H4 (cell line): ENCODE measurements at regions not wholly inside any gene's neighbourhood (a gene's known extent, or its start where the extent isn't known, plus 50 kb on each side); places are given as distances from the start of the nearest gene placed in this dataset.

ENCODE experiments used
- DNase-seq: peaks from one replicate; pipeline ENCODE4 v3.0.0-alpha.2; 2015; ENCODE audit warnings: low spot score

DNA sequence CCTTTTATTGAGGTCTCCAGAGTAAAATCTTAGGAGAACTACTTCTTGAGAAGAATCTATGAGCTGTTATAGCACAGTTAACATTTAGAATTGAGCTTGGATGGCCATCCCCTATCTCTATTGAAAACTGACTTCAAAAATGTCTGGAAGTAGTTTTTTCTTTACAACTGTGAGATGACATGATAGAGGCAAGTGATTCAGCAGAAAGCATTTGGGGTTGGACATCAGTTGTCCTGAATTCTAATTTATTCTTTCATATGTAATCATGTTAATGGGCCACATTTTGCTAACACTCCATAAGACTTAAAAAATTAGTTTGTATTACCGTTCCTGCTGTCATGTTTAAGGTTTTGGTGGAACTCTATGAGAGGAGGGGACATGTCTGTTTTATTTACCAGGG, 237.0 kb upstream of the SLC14A2 start:
- DNase-seq = no peak

- no peak for DNase-seq
Measured at GRCh38 chr18:45378933-45379332, 236.3 kb upstream of the SLC14A2 start.

GRCh38 chr18:45379903-45380302, 235.4 kb upstream of the SLC14A2 start:
- DNase-seq = no peak

GRCh38 chr18:45381282-45381681, 234.0 kb upstream of the SLC14A2 start:
- no peak for DNase-seq

DNA sequence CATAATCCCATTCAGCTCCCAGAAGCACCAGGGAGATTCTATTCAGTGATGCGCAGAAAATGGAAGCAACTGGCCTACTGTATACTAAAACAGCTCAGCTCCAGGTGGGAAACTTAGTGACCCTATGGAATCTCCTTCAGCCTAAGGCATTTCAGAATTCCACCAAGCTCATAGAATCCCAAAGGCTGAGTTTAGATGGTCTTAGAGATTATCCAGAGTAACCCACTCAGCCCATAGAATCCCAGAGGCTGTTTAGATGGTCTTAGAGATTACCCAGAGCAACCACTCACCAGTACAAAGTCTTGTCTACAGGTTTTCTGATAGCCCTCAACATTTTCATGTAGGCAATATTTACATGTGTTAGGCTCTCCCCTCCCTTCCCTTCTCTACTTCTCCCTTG, 232.0 kb upstream of the SLC14A2 start:
- DNase-seq = no peak

- DNase-seq = peak; percentile 66
Measured at GRCh38 chr18:45384137-45384961, 230.9 kb upstream of the SLC14A2 start.

DNA sequence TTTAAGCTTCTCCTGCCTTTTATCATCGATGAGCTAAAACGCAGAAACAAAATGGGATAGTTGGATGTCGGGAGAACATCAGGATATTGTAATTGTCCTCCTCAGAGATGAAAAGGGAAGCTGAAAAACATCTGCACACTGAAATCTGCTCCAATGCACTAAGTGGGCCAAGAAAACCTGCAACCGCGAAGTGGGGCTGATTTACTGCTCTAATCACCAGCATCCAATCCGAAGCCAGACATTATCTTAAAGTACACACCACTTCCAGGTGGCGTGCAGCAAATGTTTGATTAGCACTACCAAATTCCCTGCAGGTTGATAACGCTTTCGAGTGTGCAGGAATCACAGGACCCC, 230.3 kb upstream of the SLC14A2 start:
- DNase-seq = no peak

DNA sequence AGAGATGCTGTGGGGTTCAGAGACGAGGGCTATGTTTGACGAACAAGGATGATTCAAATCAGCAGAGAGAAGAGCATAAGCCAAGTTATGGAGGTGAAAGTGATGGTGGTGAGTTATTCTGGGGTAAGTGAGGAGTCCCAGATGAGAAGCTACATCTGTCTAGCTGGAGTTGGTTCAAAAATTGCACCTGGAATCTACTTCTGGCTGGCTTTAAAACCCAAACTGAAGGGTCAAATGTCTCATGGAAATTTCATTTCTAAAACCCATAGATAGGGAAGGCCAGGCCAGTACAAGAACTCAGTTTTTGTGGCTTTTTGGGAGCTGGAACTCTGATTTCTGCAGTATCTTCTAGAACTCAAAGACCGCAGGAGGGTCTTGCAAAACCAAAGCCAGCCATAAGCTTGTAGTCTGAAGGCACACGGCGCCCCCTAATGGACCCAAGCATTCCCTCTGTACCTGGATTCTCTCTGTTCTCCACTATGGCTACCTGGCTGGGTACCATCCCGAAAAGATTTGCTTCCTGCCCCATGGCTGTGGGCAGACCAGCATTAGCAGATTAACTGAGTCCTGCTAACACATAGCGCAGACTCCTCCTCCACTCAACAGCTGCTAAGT, 229.1 kb upstream of the SLC14A2 start:
- DNase-seq = peak; percentile 48

DNA sequence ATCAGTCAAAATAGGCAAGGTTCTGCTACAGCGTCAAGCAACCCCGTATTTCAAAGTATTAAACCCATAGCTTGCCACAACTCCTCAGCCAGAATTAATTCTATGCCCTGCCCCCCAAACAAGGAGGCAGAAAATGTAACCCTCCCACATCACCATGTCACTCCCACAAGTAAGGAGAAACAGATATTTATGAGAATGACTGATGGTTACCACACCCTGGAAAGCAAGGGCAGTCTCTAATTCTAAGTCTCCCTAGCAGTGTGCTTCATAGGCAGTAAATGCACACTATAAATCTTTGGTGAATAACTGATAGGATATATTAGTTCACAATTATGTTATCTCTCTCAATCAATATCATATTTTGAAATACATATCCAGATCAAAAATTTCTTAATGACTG, 228.0 kb upstream of the SLC14A2 start:
- DNase-seq = no peak

- DNase-seq = peak; percentile 95
Measured at GRCh38 chr18:45398448-45398847, 216.8 kb upstream of the SLC14A2 start.

GRCh38 chr18:45399146-45399545, 216.1 kb upstream of the SLC14A2 start:
- peak; percentile 12 for DNase-seq

DNA sequence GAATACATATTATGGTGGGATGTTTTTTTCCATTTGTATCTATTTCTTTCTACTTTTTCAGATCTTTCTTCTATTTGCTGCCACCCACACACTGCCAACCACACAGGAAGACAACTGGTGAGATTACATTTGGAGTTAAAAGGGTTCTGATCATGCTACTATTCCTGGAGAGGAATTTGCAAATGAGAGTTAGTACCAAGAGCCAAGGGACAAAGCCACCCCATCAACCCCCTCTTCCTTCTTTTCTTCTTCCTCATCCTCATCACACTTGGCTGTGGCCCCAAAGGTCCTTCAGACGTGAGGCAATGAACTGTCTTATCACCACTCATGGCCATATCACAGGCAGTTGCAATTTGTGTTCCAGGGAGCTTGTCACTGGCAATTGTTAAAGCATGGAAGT, 215.6 kb upstream of the SLC14A2 start:
- DNase-seq = no peak

DNA sequence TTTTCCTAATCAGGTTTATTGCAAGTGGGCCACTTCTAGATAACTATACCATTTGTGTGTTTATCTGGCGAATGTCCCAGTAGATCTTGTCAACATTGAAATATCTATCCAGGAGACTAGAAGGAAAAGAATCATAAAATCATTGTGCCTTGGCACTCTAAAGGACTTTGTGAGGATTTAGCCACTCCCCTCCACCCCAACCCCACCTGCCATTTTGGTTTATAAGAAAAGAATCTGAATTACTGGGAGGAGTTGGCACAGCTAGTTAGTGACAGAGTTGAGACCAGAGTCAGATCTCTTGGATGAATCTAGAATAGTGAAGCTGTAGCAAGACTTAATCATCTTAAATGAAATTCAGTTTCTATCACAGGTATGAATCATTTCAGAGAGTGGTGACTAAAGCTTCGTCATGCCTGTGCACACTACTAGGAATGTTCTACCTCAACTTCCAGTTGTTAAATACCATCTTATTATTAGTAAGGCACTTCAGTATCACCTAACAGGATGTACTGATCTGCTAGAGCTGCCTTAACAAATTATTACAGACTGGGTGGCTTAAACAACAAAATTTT, 212.7 kb upstream of the SLC14A2 start:
- no peak for DNase-seq

GRCh38 chr18:45403341-45404049, 211.8 kb upstream of the SLC14A2 start:
- DNase-seq = no peak

- DNase-seq = no peak
Measured at GRCh38 chr18:45408218-45408617, 207.1 kb upstream of the SLC14A2 start.

GRCh38 chr18:45409971-45410370, 205.3 kb upstream of the SLC14A2 start:
- DNase-seq = no peak

DNA sequence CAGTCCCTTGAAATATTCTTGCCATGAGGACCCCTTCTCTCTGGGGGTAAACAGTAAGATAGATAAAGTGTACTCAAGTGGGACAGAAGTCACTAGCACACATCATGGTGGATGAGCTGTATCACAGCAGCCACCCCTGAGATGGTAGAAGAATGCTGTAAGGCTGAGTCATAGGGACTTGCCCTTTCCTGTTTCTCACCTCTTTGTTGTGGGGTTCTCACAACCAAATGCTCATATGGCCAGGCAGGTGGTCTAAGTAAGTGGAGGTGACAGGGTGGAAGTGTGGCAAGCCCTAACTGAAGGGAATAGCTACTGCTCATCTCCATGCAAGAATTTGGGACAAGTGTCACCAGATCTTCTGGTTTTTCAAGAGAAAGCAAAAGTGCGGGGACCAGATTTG, 202.7 kb upstream of the SLC14A2 start:
- peak; percentile 11 for DNase-seq

- no peak for DNase-seq
Measured at GRCh38 chr18:45413180-45413836, 202.0 kb upstream of the SLC14A2 start.

DNA sequence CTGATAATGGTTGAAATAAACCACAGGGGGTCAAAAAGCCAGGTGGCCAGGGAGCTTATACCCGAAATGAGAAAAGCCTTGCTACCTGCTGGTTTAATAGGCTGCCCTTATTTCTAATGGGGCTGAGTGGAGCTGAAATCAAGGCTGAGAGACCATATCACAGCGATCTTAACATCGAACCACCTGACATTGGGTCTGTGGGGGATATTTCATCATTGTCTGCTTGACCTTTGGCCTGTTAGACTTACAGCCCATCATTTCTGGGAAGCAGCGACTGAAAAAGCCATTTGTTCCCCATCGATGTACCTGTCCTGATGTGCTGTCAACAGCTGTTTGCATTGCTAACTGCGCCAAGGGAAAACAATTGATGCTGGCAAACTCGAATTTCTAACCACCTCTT, 199.7 kb upstream of the SLC14A2 start:
- DNase-seq = no peak

DNA sequence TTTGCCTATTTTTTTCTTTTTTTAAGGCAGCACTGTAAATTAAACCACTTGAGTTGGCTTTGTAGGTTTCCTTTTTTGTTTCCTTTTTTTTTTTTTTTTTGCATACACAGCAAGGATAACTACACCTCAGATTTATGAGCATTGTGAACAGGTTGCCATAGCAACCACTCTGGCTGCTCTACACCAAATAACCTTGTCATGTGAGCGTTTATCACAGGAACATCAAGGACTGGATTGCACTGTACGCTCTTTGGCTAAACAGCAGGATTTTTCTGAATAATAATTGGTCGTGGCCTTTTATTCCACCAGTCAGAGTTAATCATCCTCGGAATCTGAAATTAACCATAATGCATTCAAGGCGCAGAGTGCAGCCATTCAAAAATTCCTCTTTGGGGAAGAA, 199.1 kb upstream of the SLC14A2 start:
- DNase-seq = no peak

GRCh38 chr18:45417392-45417791, 197.9 kb upstream of the SLC14A2 start:
- DNase-seq = no peak

DNA sequence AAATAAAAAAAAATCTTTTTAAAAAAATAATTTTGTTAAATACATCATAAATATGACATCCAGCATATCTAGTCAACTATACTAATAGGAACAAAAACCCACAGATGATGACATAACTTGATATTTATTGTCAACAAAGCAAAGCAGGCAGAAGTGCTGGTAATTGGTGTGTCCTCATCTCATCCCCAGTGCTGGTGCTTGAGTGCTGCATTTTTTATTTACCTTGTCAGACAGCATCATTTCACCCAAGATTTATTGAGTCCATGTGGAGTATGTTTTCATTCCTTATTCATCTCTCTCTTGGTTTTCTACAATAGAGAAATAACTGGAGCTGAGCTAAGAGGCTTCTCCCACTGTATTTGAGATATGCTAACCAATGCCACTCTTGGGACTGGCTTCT, 191.6 kb upstream of the SLC14A2 start:
- DNase-seq = no peak
